Lower lobe of right lung (tissue), 2 donors: ENCODE measurements at regions not wholly inside any gene's neighbourhood (a gene's known extent, or its start where the extent isn't known, plus 50 kb on each side); places are given as distances from the start of the nearest gene placed in this dataset.

ENCODE experiments used
- ATAC-seq, 2 donors: fragments of 200-7000 bp; cut with Tn5 transposase; one replicate each; pipeline ENCODE4 v1.9.1; 2020 to 2022; ENCODE audit warnings: mild to moderate bottlenecking in 2 of 2, moderate library complexity in 2 of 2
- DNase-seq: peaks from one replicate; pipeline ENCODE4 v3.0.0-alpha.2; 2020
- H3K27ac ChIP-seq: fragments of 200-600 bp; one replicate; pipeline ENCODE4 v1.8.0; 2022
- H3K27me3 ChIP-seq: fragments of 200-600 bp; one replicate; pipeline ENCODE4 v1.8.0; 2022; ENCODE audit warnings: low read depth
- H3K36me3 ChIP-seq: fragments of 200-600 bp; one replicate; pipeline ENCODE4 v1.8.0; 2022; ENCODE audit warnings: mild to moderate bottlenecking
- H3K4me1 ChIP-seq: fragments of 200-600 bp; one replicate; pipeline ENCODE4 v1.8.0; 2022
- H3K4me3 ChIP-seq: fragments of 200-600 bp; one replicate; pipeline ENCODE4 v1.8.0; 2022; ENCODE audit warnings: mild to moderate bottlenecking
- H3K9me3 ChIP-seq: fragments of 200-600 bp; one replicate; pipeline ENCODE4 v1.8.0; 2022
- CTCF ChIP-seq: fragments of 200-600 bp; IDR thresholded peaks from one replicate; pipeline ENCODE4 v1.8.0; 2022; ENCODE audit warnings: antibody characterized with exemption, mild to moderate bottlenecking
- intact Hi-C: fragments of 100-400 bp; cut with DNase I; formaldehyde crosslinking; loops from one replicate; pipeline ENCODE4 v1.11.0; 2022
- donor health status: DM: no; HTN: yes; CAD: no; lungs with severe emphysema.

- H3K36me3 ChIP-seq, result no peaks in the 10 kb centered on the region
- no peak for DNase-seq
- H3K9me3 ChIP-seq, result no peaks in the 10 kb centered on the region
- intact Hi-C loops, result no loop called here
- TF ChIP-seq CTCF, result no peak
- H3K27ac ChIP-seq, result no peak overlapping the region
- no peak for ATAC-seq
- H3K4me1 ChIP-seq, result no peaks in the 10 kb centered on the region
- H3K27me3 ChIP-seq, result no peaks in the 10 kb centered on the region
- H3K4me3 ChIP-seq, result no peak overlapping the region
These were observed 505.9 kb downstream of the MED13L start for GRCh38 chr12:115771601-115772000.

- H3K27ac ChIP-seq, result no peak overlapping the region
- H3K4me1 ChIP-seq, result no peaks in the 10 kb centered on the region
- ATAC-seq, result no peak
- no peak for DNase-seq
- H3K27me3 ChIP-seq, result no peaks in the 10 kb centered on the region
- H3K4me3 ChIP-seq, result no peak overlapping the region
- no peaks in the 10 kb centered on the region for H3K9me3 ChIP-seq
- intact Hi-C loops, result no loop called here
- H3K36me3 ChIP-seq, result no peaks in the 10 kb centered on the region
- TF ChIP-seq CTCF, result no peak
These were observed 506.4 kb downstream of the MED13L start for GRCh38 chr12:115771065-115771464.

- no peaks in the 10 kb centered on the region for H3K4me1 ChIP-seq
- ATAC-seq (no peak), DNase-seq (no peak)
- no peaks in the 10 kb centered on the region for H3K9me3 ChIP-seq
- intact Hi-C loops, result no loop called here
- no peaks in the 10 kb centered on the region for H3K36me3 ChIP-seq
- H3K27ac ChIP-seq, result no peak overlapping the region
- no peaks in the 10 kb centered on the region for H3K27me3 ChIP-seq
- no peak for TF ChIP-seq CTCF
- H3K4me3 ChIP-seq, result no peak overlapping the region
These were observed 506.9 kb downstream of the MED13L start for GRCh38 chr12:115770643-115771042.

- H3K27me3 ChIP-seq, result no peaks in the 10 kb centered on the region
- intact Hi-C loops, result no loop called here
- H3K4me3 ChIP-seq, result no peak overlapping the region
- DNase-seq (no peak), ATAC-seq (no peak)
- H3K4me1 ChIP-seq, result no peaks in the 10 kb centered on the region
- no peak for TF ChIP-seq CTCF
- H3K9me3 ChIP-seq, result no peaks in the 10 kb centered on the region
- no peak overlapping the region for H3K27ac ChIP-seq
- H3K36me3 ChIP-seq, result no peaks in the 10 kb centered on the region
These were observed 509.6 kb downstream of the MED13L start for GRCh38 chr12:115767916-115768315.

GRCh38 chr12:115763982-115764621 is 513.4 kb downstream of the MED13L start:
- ATAC-seq, result no peak
- no peak for DNase-seq
- no peak for TF ChIP-seq CTCF

More at GRCh38 chr12:115763982-115764621, 513.4 kb downstream of the MED13L start:
- Histone ChIP-seq H3K27ac (no peak overlapping the region), H3K27me3 (no peaks in the 10 kb centered on the region), H3K4me1 (no peaks in the 10 kb centered on the region), H3K36me3 (no peaks in the 10 kb centered on the region), H3K9me3 (no peaks in the 10 kb centered on the region), H3K4me3 (no peak overlapping the region)
- intact Hi-C loops, result no loop called here
